BJ (cell line): ENCODE measurements at regions not wholly inside any gene's neighbourhood (a gene's known extent, or its start where the extent isn't known, plus 50 kb on each side); places are given as distances from the start of the nearest gene placed in this dataset.

Source experiments
- CTCF ChIA-PET: fragments of 350-600 bp; formaldehyde crosslinking; extraction: SDS; loops from one replicate; lab custom pipeline; 2021; ENCODE audit warnings: antibody characterized with exemption, inconsistent platforms; lab: Yijun Ruan, JAX
- POLR2A ChIA-PET: fragments of 300-600 bp; sonication (Branson Sonifier 250); formaldehyde crosslinking; extraction: SDS; loops from one replicate; lab custom pipeline; 2021; ENCODE audit warnings: antibody characterized with exemption; lab: Charles Lee
- DNase-seq: peaks from one replicate; pipeline ENCODE4 v3.0.0-alpha.2; 2011; ENCODE audit warnings: low read depth
- H3K27me3 ChIP-seq: 2 replicates; pipeline ENCODE4 v1.6.0; 2011; ENCODE audit warnings: low read length; ENCODE audit not compliant: control insufficient read depth, insufficient read depth
- H3K36me3 ChIP-seq: 2 replicates; pipeline ENCODE4 v1.5.1; 2011; ENCODE audit warnings: low read length; ENCODE audit not compliant: control insufficient read depth, insufficient read depth
- H3K4me3 ChIP-seq: 2 replicates; pipeline ENCODE4 v1.5.1; 2011; ENCODE audit warnings: low read depth, mild to moderate bottlenecking, control low read depth, low read length
- CTCF ChIP-seq: IDR thresholded peaks from 2 replicates; pipeline ENCODE4 v1.5.1; 2011; ENCODE audit warnings: low read depth, mild to moderate bottlenecking, control low read depth, inconsistent platforms, low read length, moderate library complexity; ENCODE audit not compliant: insufficient read depth

- ChIA-PET POLR2A (no interaction called here), CTCF (no interaction called here)
- no peak overlapping the region for H3K4me3 ChIP-seq
- no peaks in the 10 kb centered on the region for H3K36me3 ChIP-seq
- no peaks in the 10 kb centered on the region for H3K27me3 ChIP-seq
- TF ChIP-seq CTCF, result no peak
- DNase-seq, result no peak
These were observed 537.4 kb downstream of the IGSF11 start for GRCh38 chr3:118497274-118497673.

GRCh38 chr3:118501152-118501551 is 533.5 kb downstream of the IGSF11 start:
- no peak for DNase-seq
- ChIA-PET CTCF (no interaction called here), POLR2A (no interaction called here)
- Histone ChIP-seq H3K4me3 (no peak overlapping the region), H3K36me3 (no peaks in the 10 kb centered on the region), H3K27me3 (no peaks in the 10 kb centered on the region)
- TF ChIP-seq CTCF, result no peak

GRCh38 chr3:118504906-118505305 is 529.7 kb downstream of the IGSF11 start:
- Histone ChIP-seq H3K27me3 (no peaks in the 10 kb centered on the region), H3K4me3 (no peak overlapping the region), H3K36me3 (no peaks in the 10 kb centered on the region)
- CTCF ChIA-PET, result no interaction called here
- POLR2A ChIA-PET, result no interaction called here
- DNase-seq, result no peak
- no peak for TF ChIP-seq CTCF

- H3K27me3 ChIP-seq, result no peaks in the 10 kb centered on the region
- H3K36me3 ChIP-seq, result no peaks in the 10 kb centered on the region
- CTCF ChIA-PET, result no interaction called here
- POLR2A ChIA-PET, result no interaction called here
- TF ChIP-seq CTCF, result no peak
- DNase-seq, result no peak
- H3K4me3 ChIP-seq, result no peak overlapping the region
These were observed 528.9 kb downstream of the IGSF11 start for GRCh38 chr3:118505784-118506183.

- ChIA-PET POLR2A (no interaction called here), CTCF (no interaction called here)
- Histone ChIP-seq H3K36me3 (no peaks in the 10 kb centered on the region), H3K4me3 (no peak overlapping the region), H3K27me3 (no peaks in the 10 kb centered on the region)
- DNase-seq, result no peak
- no peak for TF ChIP-seq CTCF
These were observed 523.2 kb downstream of the IGSF11 start for GRCh38 chr3:118511402-118511801.
